GM18907 (cell line): ENCODE measurements at regions not wholly inside any gene's neighbourhood (a gene's known extent, or its start where the extent isn't known, plus 50 kb on each side); places are given as distances from the start of the nearest gene placed in this dataset.

Experiments used
- ATAC-seq: cut with Tn5 transposase; IDR thresholded peaks from one replicate; pipeline ENCODE4 v1.9.1; 2021; ENCODE audit warnings: mild to moderate bottlenecking, moderate library complexity; ENCODE audit not compliant: unreplicated experiment

GRCh38 chr22:49042066-49042465 lies 785.6 kb downstream of the BRD1 start:
- no peak for ATAC-seq

- ATAC-seq, result no peak
These were observed 786.8 kb downstream of the BRD1 start for GRCh38 chr22:49040754-49041467.

- no peak for ATAC-seq
These were observed 787.6 kb downstream of the BRD1 start for GRCh38 chr22:49040111-49040510.

GRCh38 chr22:49039625-49040024 lies 788.0 kb downstream of the BRD1 start:
- ATAC-seq, result no peak

- ATAC-seq, result no peak
These were observed 789.9 kb downstream of the BRD1 start for GRCh38 chr22:49037701-49038245.

GRCh38 chr22:49036513-49036912 lies 791.2 kb downstream of the BRD1 start:
- ATAC-seq, result no peak

- no peak for ATAC-seq
These were observed 791.7 kb downstream of the BRD1 start for GRCh38 chr22:49035818-49036457.

- ATAC-seq, result no peak
These were observed 792.5 kb downstream of the BRD1 start for GRCh38 chr22:49034836-49035817.

- ATAC-seq, result no peak
These were observed 794.1 kb downstream of the BRD1 start for GRCh38 chr22:49033616-49034015.

- no peak for ATAC-seq
These were observed 794.9 kb downstream of the BRD1 start for GRCh38 chr22:49032821-49033220.

GRCh38 chr22:49031746-49032330 lies 795.8 kb downstream of the BRD1 start:
- ATAC-seq, result no peak

GRCh38 chr22:49028111-49028510 lies 799.6 kb downstream of the BRD1 start:
- ATAC-seq, result no peak

GRCh38 chr22:49027368-49027670 lies 800.4 kb downstream of the BRD1 start:
- ATAC-seq, result no peak

- no peak for ATAC-seq
These were observed 800.9 kb downstream of the BRD1 start for GRCh38 chr22:49026494-49027367.

GRCh38 chr22:49025791-49026493 lies 801.7 kb downstream of the BRD1 start:
- ATAC-seq, result no peak

GRCh38 chr22:49024775-49025440 lies 802.8 kb downstream of the BRD1 start:
- ATAC-seq, result no peak

- ATAC-seq, result no peak
These were observed 803.5 kb downstream of the BRD1 start for GRCh38 chr22:49023879-49024774.
